ENCODE measurements at regions not wholly inside any gene's neighbourhood (a gene's known extent, or its start where the extent isn't known, plus 50 kb on each side); places are given as distances from the start of the nearest gene placed in this dataset.

DNA sequence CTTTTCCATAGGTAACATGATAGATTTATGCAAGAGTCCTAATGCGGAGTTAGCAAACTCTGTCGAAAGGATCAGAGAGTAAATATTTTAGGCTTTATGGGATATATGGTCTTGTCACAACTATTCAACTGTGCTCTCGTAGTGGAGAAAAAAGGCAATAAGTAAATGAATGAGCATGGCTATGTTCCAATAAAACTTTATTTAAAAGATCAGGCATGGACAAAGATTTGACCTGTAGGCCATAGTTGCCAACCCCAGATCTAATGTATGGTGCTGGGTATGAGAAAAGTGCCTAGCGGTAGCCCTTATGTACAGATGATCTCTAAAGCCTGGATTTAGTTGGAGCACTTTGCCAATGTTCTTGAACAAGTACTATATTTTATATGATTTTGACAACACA lies 498.8 kb upstream of the C1orf87 start:
- WGBS, 2 donors (ENCODE audit: extremely low coverage in 2 of 2, insufficient read length in 2 of 2, insufficient replicate concordance in 1 of 2): no CpG with 5 or more reads among the region's 4 CpGs
- H3K27ac ChIP-seq (replicated peaks; ENCODE audit: low read length): no peak overlapping the region
- H3K79me1 ChIP-seq (ENCODE audit: low read depth, low read length): no peaks in the 10 kb centered on the region
- H4K8ac ChIP-seq (ENCODE audit: low read depth, low read length): no peak overlapping the region
- H3K9ac ChIP-seq (ENCODE audit: low read depth, low read length, poor library complexity): no peak overlapping the region
- no peak for DNase-seq (ENCODE audit: low spot score)
- H3K4me3 ChIP-seq (ENCODE audit: low read length in 2 of 2): no peak overlapping the region
- H3K27me3 ChIP-seq (ENCODE audit: control insufficient read depth in 3 of 3, insufficient read depth in 3 of 3, low read depth in 1 of 3, low read length in 3 of 3): no peaks in the 10 kb centered on the region
- no peak overlapping the region for H2BK12ac ChIP-seq (ENCODE audit: low read length)
- H2BK15ac ChIP-seq (ENCODE audit: low read length): no peak overlapping the region
- peaks cover 2 to 5% of the 10 kb centered on the region in 2 donors for H3K4me1 ChIP-seq (ENCODE audit: control insufficient read depth in 2 of 2, insufficient read depth in 1 of 2, low read depth in 1 of 2, low read length in 2 of 2)
- no peak overlapping the region for H3K14ac ChIP-seq (ENCODE audit: low read length)
- no peak overlapping the region for H3K23ac ChIP-seq (ENCODE audit: low read depth, low read length, poor library complexity)
- no peak overlapping the region for H3K4ac ChIP-seq (ENCODE audit: low read length)
- no peak overlapping the region for H2AFZ ChIP-seq (ENCODE audit: low read length)
- no peak overlapping the region for H2BK120ac ChIP-seq (ENCODE audit: low read depth, low read length)
- H3K4me2 ChIP-seq (ENCODE audit: insufficient read depth, low read length, poor library complexity, severe bottlenecking): no peak overlapping the region
- H3K9me3 ChIP-seq (replicated peaks in 1 of 2; ENCODE audit: control insufficient read depth in 2 of 2, insufficient read depth in 1 of 2, low read depth in 1 of 2, low read length in 2 of 2): no peaks in the 10 kb centered on the region
- no peak overlapping the region for H4K91ac ChIP-seq (ENCODE audit: low read depth, low read length, poor library complexity)
- no peak overlapping the region for H2AK5ac ChIP-seq (ENCODE audit: low read depth, low read length)
- H3K18ac ChIP-seq (ENCODE audit: low read length): no peak overlapping the region
- H2BK5ac ChIP-seq (ENCODE audit: low read length): no peak overlapping the region
- no peaks in the 10 kb centered on the region for H3K36me3 ChIP-seq (replicated peaks in 1 of 2; ENCODE audit: control insufficient read depth in 2 of 2, insufficient read depth in 2 of 2, low read length in 2 of 2)

DNA sequence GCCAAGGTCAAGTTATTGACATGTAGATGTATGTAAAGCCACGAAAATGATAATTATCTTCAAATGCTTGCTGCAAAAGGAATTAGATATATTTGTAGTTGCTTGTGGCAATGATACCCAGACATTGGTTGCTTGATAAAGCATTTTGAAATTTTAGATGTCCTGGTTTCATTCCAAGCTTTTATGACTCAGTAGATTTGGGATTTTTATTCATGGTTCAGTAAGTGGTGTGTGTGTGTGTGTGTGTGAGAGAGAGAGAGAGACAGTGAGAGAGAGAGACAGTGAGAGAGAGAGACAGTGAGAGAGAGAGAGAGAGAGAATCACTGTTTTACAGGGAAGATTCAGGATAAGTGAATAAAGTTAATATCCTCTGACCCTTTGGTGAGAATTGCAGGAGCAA lies 498.2 kb upstream of the C1orf87 start:
- H3K9me3 ChIP-seq (replicated peaks in 1 of 2; ENCODE audit: control insufficient read depth in 2 of 2, insufficient read depth in 1 of 2, low read depth in 1 of 2, low read length in 2 of 2): no peaks in the 10 kb centered on the region
- H4K8ac ChIP-seq (ENCODE audit: low read depth, low read length): no peak overlapping the region
- H4K91ac ChIP-seq (ENCODE audit: low read depth, low read length, poor library complexity): no peak overlapping the region
- H2AFZ ChIP-seq (ENCODE audit: low read length): no peak overlapping the region
- no CpG with 5 or more reads among the region's 1 CpG for WGBS, 2 donors (ENCODE audit: extremely low coverage in 2 of 2, insufficient read length in 2 of 2, insufficient replicate concordance in 1 of 2)
- H3K23ac ChIP-seq (ENCODE audit: low read depth, low read length, poor library complexity): no peak overlapping the region
- H3K27me3 ChIP-seq (ENCODE audit: control insufficient read depth in 3 of 3, insufficient read depth in 3 of 3, low read depth in 1 of 3, low read length in 3 of 3): no peaks in the 10 kb centered on the region
- no peak overlapping the region for H2BK15ac ChIP-seq (ENCODE audit: low read length)
- H3K36me3 ChIP-seq (replicated peaks in 1 of 2; ENCODE audit: control insufficient read depth in 2 of 2, insufficient read depth in 2 of 2, low read length in 2 of 2): no peaks in the 10 kb centered on the region
- no peak overlapping the region for H3K4ac ChIP-seq (ENCODE audit: low read length)
- H2AK5ac ChIP-seq (ENCODE audit: low read depth, low read length): no peak overlapping the region
- peaks cover 2 to 5% of the 10 kb centered on the region in 2 donors for H3K4me1 ChIP-seq (ENCODE audit: control insufficient read depth in 2 of 2, insufficient read depth in 1 of 2, low read depth in 1 of 2, low read length in 2 of 2)
- no peak overlapping the region for H3K18ac ChIP-seq (ENCODE audit: low read length)
- no peak overlapping the region for H2BK5ac ChIP-seq (ENCODE audit: low read length)
- H3K27ac ChIP-seq (replicated peaks; ENCODE audit: low read length): no peak overlapping the region
- no peak overlapping the region for H2BK120ac ChIP-seq (ENCODE audit: low read depth, low read length)
- no peak overlapping the region for H3K4me3 ChIP-seq (ENCODE audit: low read length in 2 of 2)
- no peak overlapping the region for H2BK12ac ChIP-seq (ENCODE audit: low read length)
- H3K79me1 ChIP-seq (ENCODE audit: low read depth, low read length): no peaks in the 10 kb centered on the region
- H3K4me2 ChIP-seq (ENCODE audit: insufficient read depth, low read length, poor library complexity, severe bottlenecking): no peak overlapping the region
- no peak overlapping the region for H3K9ac ChIP-seq (ENCODE audit: low read depth, low read length, poor library complexity)
- H3K14ac ChIP-seq (ENCODE audit: low read length): no peak overlapping the region
- DNase-seq (ENCODE audit: low spot score): no peak

DNA sequence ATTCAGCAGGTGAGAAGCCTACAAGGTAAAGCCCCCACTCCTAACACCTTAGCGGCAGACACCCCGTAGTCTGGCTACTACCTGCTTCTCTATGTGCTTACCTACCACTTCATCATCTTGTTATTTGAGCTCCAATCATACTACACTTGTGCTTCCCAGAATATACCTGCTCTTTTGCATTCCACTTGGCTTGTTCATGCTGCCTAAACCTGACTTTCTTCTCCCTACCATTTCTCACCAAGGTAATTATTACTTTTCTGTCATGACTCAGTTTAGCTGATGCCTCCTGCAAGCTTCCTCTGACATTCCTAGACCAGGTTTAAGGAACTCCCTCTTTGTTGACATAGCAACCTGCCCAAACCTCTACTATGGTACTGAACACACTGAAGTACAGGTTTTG lies 495.6 kb upstream of the C1orf87 start:
- H2BK15ac ChIP-seq (ENCODE audit: low read length): no peak overlapping the region
- H2BK120ac ChIP-seq (ENCODE audit: low read depth, low read length): no peak overlapping the region
- no peak overlapping the region for H4K91ac ChIP-seq (ENCODE audit: low read depth, low read length, poor library complexity)
- no peaks in the 10 kb centered on the region for H3K79me1 ChIP-seq (ENCODE audit: low read depth, low read length)
- H3K14ac ChIP-seq (ENCODE audit: low read length): no peak overlapping the region
- no peak overlapping the region for H3K9ac ChIP-seq (ENCODE audit: low read depth, low read length, poor library complexity)
- no peak overlapping the region for H2BK12ac ChIP-seq (ENCODE audit: low read length)
- H2BK5ac ChIP-seq (ENCODE audit: low read length): no peak overlapping the region
- H3K4me1 ChIP-seq (ENCODE audit: control insufficient read depth in 2 of 2, insufficient read depth in 1 of 2, low read depth in 1 of 2, low read length in 2 of 2): peaks cover 0 to 2% of the 10 kb centered on the region in 2 donors
- no peak overlapping the region for H2AK5ac ChIP-seq (ENCODE audit: low read depth, low read length)
- no peak overlapping the region for H3K23ac ChIP-seq (ENCODE audit: low read depth, low read length, poor library complexity)
- H3K18ac ChIP-seq (ENCODE audit: low read length): no peak overlapping the region
- no peaks in the 10 kb centered on the region for H3K27me3 ChIP-seq (ENCODE audit: control insufficient read depth in 3 of 3, insufficient read depth in 3 of 3, low read depth in 1 of 3, low read length in 3 of 3)
- H3K4me2 ChIP-seq (ENCODE audit: insufficient read depth, low read length, poor library complexity, severe bottlenecking): no peak overlapping the region
- no peak overlapping the region for H3K27ac ChIP-seq (replicated peaks; ENCODE audit: low read length)
- no peaks in the 10 kb centered on the region for H3K9me3 ChIP-seq (replicated peaks in 1 of 2; ENCODE audit: control insufficient read depth in 2 of 2, insufficient read depth in 1 of 2, low read depth in 1 of 2, low read length in 2 of 2)
- H3K4me3 ChIP-seq (ENCODE audit: low read length in 2 of 2): no peak overlapping the region
- no peak overlapping the region for H4K8ac ChIP-seq (ENCODE audit: low read depth, low read length)
- H3K4ac ChIP-seq (ENCODE audit: low read length): no peak overlapping the region
- H3K36me3 ChIP-seq (replicated peaks in 1 of 2; ENCODE audit: control insufficient read depth in 2 of 2, insufficient read depth in 2 of 2, low read length in 2 of 2): no peaks in the 10 kb centered on the region
- no peak overlapping the region for H2AFZ ChIP-seq (ENCODE audit: low read length)
- WGBS, 2 donors (ENCODE audit: extremely low coverage in 2 of 2, insufficient read length in 2 of 2, insufficient replicate concordance in 1 of 2): no CpG with 5 or more reads among the region's 2 CpGs
- no peak for DNase-seq (ENCODE audit: low spot score)

DNA sequence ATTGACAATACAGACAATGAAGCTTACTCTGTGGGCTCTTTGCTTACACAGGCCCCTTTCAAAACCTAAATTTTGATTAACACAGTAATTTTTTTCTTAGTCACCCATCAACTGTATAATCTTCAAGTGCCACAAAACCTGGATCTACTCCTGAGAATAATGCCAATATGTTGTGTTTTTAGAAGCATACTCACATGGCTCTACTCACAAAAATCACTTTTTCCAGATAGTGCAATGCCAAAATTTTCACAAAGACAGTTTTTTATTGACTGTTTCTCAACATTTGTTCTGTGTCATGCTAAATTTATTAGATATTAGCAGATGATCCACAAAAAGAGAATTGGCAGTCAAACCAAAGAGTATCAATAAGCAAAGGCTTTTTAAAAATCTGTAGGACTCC lies 493.7 kb upstream of the C1orf87 start:
- Histone ChIP-seq H3K4me3 (ENCODE audit: low read length in 2 of 2) (no peak overlapping the region), H3K9ac (ENCODE audit: low read depth, low read length, poor library complexity) (no peak overlapping the region), H2BK12ac (ENCODE audit: low read length) (no peak overlapping the region), H3K18ac (ENCODE audit: low read length) (no peak overlapping the region), H3K4ac (ENCODE audit: low read length) (no peak overlapping the region), H3K36me3 (replicated peaks in 1 of 2; ENCODE audit: control insufficient read depth in 2 of 2, insufficient read depth in 2 of 2, low read length in 2 of 2) (no peaks in the 10 kb centered on the region), H3K9me3 (replicated peaks in 1 of 2; ENCODE audit: control insufficient read depth in 2 of 2, insufficient read depth in 1 of 2, low read depth in 1 of 2, low read length in 2 of 2) (no peaks in the 10 kb centered on the region), H3K27ac (replicated peaks; ENCODE audit: low read length) (no peak overlapping the region), H4K8ac (ENCODE audit: low read depth, low read length) (no peak overlapping the region), H3K27me3 (ENCODE audit: control insufficient read depth in 3 of 3, insufficient read depth in 3 of 3, low read depth in 1 of 3, low read length in 3 of 3) (no peaks in the 10 kb centered on the region), H3K79me1 (ENCODE audit: low read depth, low read length) (no peaks in the 10 kb centered on the region), H3K23ac (ENCODE audit: low read depth, low read length, poor library complexity) (no peak overlapping the region), H2BK15ac (ENCODE audit: low read length) (no peak overlapping the region), H3K14ac (ENCODE audit: low read length) (no peak overlapping the region), H2AFZ (ENCODE audit: low read length) (no peak overlapping the region), H2BK5ac (ENCODE audit: low read length) (no peak overlapping the region), H3K4me1 (ENCODE audit: control insufficient read depth in 2 of 2, insufficient read depth in 1 of 2, low read depth in 1 of 2, low read length in 2 of 2) (no peaks in the 10 kb centered on the region), H4K91ac (ENCODE audit: low read depth, low read length, poor library complexity) (no peak overlapping the region), H3K4me2 (ENCODE audit: insufficient read depth, low read length, poor library complexity, severe bottlenecking) (no peak overlapping the region), H2BK120ac (ENCODE audit: low read depth, low read length) (no peak overlapping the region), H2AK5ac (ENCODE audit: low read depth, low read length) (no peak overlapping the region)
- DNase-seq (ENCODE audit: low spot score): no peak
